GM19238 (cell line): ENCODE measurements at regions not wholly inside any gene's neighbourhood (a gene's known extent, or its start where the extent isn't known, plus 50 kb on each side); places are given as distances from the start of the nearest gene placed in this dataset.

Experiments used
- DNase-seq: peaks from one replicate; pipeline ENCODE4 v3.0.0; 2011; ENCODE audit warnings: low spot score; ENCODE audit not compliant: insufficient read length

DNA sequence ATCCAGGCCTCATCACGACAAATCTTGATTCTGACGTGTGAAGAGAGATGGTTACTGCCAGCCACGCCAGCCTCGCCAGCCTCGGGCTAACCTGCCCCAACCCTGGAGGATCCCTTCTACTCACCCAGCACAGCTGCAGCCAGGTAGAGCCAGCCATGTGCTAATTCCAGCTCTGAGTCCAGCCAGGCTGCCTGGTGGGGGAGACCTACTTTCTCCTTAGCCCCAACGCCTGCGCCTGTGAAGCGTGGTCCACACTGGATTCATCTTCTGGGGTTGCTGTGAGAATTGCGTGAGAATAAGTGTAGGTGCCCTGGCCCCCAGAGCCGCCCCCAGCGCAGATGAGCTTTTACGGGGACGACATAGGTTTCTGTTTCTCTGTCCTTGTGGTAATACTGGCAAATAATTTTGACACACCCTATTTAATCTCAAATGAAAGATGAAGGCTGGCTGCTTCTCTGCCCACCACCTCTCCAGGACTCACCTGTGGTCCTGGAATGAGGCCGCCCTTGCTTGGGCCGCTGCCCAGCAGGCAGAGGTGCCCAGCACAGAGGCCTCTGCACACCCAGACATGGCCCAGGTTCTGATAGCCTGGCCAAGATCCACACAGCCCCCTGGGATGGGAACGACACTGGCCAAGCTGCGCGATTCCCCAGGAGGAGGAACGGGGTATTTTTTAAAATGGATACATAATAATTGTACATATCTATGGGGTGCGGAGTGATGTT lies 528.4 kb downstream of the TBC1D22A start:
- no peak for DNase-seq

DNA sequence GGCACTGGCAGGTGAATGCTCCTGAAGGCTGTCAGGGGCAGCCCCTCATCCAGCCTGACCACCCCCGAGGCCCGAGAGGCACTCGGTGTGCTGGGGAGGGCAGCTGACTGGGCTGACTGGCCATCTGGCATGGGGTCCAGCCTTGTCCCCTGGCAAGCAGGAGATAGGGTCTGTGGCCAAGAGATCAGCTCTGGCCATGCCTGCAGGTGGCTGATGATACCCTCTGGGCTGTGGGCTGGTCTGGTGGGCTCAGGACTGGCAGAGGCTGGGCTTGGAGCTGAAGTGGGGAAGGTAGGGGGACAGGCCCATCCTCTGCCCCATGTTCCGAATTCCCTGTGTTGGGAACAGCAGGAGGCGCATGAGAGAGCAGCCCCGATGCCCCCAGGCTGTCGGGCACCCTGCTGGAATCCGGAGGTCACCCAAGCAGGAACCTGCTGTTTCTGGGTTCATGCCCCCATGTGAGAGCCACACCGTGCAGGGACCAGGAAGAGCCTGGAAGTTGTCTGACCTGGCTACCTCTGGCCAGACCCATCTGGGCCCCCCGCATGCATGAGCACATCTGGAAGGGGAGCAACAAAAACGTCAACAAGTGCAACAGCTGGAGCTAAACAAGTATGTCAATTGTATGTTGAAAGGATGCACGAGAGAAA lies 527.0 kb downstream of the TBC1D22A start:
- no peak for DNase-seq

DNA sequence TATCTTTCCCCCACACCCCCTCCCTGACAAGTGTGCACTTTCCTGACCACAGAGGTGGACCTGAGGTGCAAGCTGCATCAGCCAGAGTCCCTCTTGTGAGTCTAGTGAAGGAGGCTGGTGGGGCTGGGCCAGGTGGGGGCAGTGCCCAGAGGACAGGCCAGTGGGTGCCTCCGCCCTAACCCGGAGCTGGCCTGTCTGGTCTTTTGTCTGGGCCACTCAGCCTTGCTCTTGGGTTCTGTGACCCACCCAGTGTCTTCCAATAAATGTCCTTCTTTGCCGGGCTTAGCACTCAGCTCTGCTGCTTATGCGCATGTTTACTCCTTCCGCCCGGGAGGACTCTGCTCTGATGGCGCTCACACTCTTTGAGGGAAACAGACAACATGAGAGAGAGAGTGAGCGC lies 526.2 kb downstream of the TBC1D22A start:
- no peak for DNase-seq

DNA sequence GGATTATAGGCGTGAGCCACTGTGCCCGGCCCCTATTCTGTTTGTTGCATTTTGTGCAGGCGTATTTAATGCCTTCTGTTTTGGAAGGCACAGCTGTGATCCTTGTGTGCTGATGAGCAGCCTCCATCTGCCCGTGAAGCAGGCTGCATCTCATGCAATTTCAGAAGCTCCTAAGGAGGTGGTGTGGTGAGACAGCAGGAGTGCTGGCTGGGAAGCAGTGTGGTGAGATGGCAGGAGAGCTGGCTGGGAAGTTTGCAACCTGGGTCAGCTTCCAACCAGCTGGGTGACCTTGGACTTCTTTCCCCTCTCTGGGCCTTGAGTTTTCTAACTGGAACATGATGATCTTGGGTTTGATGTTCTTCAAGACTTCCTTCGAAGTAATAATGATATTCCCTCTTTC lies 525.1 kb downstream of the TBC1D22A start:
- DNase-seq, result no peak

DNA sequence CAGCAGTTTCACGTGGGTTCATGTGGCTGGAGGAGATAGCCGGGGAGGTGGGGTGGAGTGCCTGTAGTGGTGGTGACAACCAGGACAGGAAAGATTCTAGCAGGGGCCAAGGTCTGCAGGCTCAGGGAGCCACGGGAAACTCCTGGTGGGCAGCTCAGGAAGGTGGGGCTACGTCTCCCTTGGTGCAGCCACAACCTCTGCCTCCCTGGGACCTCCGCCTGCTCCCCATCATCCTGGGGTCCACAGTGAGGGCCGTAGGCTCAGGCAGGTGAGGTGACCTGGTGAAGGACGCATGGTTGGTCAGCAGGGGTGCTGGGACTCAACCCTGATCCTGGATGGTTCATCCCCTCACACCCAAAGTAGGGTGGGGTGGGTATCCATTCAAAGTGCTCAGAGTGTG lies 524.1 kb downstream of the TBC1D22A start:
- no peak for DNase-seq

DNA sequence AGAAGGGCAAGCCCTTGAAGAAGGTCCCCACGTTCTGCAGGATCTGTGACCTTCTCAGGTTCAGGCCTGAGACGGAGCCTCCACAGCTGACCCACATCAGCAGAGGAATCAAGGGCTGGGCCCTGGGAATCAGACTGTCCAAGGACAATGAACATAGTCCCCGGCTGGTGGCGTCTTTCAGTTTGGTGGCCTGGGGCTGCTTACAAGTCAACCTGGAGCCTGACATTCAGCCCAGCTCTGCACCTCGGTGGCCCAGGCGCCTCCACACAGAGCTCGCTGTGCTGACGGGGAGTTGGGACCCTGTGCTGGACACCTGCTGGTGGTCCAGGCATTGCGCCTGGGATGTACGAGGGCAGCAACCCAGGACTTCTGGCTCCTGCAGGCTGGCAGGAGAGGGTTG lies 523.5 kb downstream of the TBC1D22A start:
- DNase-seq, result no peak

DNA sequence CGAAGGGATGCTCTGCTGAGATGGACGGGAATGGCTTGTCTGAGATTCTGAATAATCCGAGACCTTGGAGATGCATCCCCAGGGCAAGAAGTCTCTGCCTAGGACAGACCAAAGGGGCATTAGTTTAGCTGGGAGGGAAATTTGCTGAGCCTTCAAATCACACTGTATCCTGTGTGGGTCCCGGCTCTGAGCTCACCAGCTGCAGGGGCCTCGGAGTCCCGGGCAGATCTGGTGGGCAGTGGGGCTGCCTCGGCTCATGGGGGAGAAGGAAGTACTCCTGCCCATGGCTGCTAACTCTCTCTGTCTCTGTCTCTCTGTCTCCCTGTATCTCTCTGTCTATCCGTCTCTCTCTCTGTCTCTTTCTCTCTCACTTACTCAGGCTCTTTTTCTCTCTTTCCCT lies 522.4 kb downstream of the TBC1D22A start:
- DNase-seq, result no peak

DNA sequence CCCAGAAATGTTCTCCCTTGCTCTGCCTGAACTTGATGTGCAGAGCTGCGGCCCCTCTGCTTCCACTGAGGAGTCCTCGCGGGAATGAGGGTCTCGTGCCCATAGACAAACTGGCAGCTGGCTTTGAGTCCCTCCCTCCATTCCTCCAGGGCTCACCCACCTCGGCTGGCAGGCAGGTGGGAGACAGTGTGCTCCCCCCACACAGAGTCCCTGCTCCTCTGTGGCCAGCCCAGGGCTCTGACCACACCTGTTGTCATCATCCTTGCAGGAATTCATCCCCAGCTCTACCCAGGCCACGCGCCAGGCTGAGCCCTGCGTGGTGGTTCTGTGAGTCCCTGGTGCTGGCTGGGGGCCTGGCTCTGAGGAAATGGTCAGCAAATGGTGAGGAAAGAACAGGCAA lies 521.9 kb downstream of the TBC1D22A start:
- no peak for DNase-seq

DNA sequence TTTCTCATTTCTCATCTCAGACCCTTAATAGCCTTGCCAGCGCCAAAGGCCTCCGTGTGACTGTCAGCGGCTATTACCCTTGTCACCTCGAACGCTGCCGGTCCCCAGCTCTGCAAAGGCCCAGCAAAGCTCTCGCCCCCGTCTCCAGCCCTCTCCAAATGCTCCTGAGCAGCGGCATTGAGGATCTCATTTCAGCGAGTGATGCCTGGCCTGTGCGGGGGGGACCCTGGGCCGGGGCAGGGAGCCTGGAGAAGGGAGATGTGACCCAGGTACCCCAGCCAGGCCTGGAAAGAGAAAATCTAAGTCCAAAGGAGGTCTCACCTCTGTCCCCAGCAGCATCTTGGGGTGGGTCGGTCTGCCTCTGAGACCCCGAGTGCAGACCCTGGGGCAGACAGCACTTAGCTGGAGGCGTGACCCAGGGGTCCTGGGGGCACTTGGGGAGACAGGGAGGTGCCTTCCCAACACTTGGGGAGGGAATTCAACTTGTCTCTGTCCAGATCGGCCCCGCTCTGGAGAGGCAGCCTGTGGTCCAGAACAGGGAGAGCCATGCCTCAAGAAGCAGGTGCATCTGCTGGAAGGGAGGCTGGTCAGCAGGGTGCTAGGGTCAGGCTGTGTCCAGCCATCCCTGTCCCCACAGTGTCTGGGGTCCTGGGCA lies 521.3 kb downstream of the TBC1D22A start:
- no peak for DNase-seq

DNA sequence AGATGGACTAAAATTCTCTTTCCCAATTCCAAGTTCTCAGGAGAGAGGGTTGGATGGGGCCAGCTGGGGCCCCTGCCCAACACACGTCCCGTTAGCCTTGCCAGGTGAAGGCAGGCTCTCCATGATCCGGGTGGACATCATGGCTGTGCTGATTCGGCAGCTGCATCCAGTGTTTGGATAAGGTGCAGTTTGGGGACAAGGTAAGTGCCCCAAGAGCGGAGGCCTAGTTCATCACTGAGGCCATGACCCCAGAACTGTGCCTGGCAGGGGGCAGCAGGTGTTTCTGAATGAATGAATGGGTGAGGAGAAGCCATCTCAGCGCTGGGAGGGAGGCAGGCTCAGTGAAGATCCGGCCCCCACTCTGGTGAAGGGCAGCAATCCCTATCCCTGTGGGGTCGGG lies 520.4 kb downstream of the TBC1D22A start:
- no peak for DNase-seq

DNA sequence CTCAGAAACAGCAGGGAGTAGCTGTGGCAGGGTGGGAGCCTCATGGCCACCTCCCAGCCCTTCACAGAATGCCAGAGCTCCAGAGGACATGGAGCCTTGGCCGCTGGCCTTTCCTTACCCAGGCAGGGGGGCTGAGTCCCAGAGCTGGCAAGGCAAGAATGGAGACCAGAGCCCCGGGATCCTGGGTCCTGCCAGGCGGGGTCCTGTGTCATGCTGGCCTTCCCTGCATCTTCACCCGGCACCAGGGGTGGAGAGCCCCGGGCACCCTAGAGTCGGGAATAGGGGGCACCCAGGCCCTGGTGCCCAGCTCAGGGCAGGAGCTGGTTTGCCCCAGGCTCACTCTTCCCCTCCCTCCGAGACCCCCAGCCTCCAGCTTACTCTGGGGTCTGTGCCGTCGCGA lies 519.9 kb downstream of the TBC1D22A start:
- no peak for DNase-seq

DNA sequence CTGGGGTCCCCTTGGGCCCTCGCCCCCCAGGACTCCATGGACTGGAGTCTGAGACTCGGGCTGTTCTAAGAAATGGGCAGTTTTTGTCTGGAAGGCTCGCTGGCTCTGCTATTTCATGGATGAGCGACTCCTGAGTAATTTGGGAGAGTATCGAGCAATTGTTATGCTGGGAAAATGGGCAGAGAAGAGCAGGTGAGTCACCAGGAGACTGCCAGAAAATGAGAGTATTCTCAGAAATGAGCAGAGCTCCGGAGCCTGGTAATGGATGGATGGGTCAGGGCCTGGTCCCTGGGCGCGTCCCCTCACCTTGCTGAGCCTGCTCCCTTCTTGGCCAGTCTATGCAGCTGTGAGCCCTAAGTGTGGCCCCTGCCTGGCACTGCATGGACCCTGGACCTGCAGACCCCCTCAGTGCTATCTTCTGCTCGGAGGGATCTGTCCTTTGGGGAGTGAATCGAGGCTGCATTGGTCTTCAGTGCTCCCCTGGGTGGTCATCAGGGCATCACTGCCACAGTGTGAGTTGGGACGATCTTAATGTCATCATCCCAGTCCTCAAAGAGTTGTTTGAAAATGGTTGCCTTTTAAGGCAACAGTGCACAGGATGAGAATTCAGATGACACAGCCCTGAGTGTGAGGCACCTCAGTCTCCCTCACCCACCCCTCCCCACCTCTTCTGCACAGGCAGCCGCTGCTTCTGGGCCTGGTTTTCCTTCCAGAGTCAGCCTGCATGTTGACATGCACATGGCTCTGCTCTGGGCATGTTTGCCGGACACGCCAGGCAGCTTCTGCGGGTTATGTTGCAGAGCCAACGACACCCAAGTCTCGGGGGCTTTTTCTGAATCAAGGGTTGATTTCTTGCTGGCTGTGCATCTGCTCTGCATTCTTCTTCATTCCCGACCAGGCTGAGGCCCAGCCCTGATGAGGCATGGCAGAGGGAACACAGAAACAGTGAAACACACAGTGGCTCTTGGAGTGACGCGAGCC lies 519.0 kb downstream of the TBC1D22A start:
- no peak for DNase-seq

DNA sequence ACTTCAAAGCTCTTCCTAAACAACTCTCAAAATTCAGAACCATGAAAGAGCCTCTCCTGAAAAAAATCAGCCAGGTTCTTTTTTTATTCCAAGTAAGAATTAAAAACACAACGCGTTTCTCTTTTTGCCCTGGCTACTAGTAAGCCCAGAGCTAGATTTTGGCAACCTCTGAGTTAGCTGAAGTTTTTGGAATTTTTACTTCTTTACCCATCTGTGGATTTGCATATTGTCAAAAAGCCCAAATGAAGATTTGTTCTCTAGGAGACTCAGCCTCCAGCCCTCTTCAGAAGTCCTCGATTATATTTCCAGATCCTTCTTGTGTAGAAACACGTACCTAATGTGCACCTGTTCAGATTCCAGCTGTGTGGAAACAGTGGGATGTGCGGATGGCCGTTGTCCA lies 517.9 kb downstream of the TBC1D22A start:
- no peak for DNase-seq

DNA sequence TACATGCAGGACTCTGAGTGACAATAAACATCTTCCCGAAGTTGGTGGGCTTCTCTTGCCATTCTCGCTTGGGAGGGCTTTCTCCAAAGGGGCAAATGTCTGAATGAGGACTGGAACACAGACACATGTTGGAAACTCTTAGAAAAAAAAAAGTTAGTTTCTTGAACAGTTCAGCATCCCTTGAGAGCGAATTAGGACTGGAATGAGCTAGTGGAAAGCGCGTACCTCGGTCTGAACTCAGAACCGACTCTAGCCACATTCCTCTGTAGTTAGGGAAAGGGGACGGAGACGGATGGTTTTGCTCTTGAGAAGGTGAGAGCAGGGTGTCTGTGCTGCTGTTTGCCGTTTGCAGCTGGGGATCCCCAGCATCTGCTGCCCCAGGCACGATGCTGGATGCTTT lies 517.3 kb downstream of the TBC1D22A start:
- DNase-seq, result no peak

DNA sequence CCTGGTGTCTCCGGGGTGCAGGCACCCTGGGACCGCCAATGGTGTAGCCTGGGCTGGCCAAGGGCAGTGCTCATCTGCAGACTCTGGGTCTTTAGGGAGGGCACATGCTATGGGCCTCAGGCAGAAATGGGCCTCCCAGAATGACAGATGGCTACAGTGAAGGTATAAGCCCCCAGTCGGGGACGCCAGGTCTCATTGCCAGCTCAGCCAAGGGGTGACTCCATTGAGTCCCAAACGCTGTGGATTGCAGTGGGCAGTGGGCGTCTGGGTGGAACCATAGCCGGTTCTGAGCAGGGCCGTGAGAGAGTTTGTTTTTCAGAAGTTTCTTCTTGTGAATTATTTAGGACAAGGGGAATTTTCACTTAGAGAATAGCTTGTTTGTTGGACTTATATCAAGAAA lies 516.9 kb downstream of the TBC1D22A start:
- DNase-seq, result no peak

DNA sequence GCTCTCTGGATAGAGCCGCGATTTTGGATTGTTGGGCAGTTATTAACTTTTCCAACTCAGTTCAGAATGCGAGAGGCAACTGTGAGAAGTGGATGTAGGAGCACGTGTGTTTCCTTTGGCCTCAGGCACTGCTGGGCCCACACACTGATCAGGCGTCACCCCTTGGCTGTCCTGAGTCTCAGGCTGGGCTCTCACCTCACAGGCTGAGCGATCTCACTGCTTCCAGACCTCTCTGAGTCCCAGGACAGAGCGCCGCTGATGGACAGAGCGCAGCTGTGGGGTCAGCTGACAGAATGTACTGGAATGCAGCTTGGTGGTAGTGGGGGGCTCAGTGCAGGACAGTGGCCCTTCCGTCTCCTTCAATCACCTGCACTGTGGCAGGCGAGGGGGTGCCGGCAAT lies 516.2 kb downstream of the TBC1D22A start:
- DNase-seq, result no peak

DNA sequence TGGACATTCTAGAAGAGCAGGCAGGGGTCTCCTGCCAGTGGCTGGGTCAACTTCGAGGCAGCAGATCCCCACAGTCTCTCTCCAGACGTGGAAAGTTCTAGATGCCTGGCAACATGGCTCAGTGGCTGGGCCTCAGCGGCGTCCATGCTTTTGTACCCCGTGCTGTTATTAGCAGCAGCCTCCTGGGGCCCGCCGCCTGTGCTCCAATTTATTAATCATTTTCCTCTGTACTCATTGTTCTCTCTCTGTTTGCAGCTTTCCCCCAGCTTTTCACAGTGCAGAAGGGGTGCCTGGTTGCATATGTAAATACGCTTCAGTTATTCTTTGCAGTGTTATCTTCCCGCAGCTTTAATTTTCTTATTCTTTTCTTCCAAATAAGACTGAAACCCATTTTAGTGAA lies 515.1 kb downstream of the TBC1D22A start:
- DNase-seq, result no peak

DNA sequence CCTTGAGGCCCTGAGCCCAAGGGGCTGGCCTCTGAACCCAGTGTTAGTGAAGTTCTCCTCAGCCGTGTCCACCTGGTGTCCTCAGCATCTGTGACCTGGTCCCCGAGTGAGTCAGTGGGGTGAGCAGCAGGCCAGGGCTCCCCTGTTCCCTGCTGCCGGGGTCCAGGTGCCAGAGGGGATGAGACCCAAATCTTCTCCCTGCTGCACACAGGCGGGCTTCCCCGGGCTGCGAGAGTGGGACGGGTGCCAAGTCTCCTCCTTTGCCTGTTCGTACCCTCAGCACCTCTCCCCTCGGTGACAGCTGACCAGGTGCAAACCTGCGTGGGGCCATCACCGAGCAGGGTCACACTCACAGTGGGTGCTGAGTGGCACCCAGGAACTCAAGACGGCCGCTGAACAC lies 514.5 kb downstream of the TBC1D22A start:
- DNase-seq, result no peak

DNA sequence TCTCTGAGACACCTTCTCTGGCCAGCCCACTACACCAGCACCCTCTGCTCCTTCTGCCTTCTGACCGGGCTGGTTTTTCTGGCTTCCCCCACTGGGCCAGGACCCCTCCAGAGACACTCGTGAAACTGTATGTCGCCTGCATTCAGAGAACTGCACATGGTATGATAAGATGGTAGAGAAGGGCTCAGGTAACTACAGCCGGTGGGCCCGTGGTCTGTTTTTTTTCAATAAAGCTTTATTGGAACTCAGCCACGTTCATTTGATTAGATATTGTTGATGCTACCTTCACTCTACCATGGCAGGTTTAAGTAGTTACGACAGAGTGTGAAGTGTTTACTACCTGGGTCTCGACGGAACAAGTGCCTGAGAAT lies 514.0 kb downstream of the TBC1D22A start:
- no peak for DNase-seq

DNA sequence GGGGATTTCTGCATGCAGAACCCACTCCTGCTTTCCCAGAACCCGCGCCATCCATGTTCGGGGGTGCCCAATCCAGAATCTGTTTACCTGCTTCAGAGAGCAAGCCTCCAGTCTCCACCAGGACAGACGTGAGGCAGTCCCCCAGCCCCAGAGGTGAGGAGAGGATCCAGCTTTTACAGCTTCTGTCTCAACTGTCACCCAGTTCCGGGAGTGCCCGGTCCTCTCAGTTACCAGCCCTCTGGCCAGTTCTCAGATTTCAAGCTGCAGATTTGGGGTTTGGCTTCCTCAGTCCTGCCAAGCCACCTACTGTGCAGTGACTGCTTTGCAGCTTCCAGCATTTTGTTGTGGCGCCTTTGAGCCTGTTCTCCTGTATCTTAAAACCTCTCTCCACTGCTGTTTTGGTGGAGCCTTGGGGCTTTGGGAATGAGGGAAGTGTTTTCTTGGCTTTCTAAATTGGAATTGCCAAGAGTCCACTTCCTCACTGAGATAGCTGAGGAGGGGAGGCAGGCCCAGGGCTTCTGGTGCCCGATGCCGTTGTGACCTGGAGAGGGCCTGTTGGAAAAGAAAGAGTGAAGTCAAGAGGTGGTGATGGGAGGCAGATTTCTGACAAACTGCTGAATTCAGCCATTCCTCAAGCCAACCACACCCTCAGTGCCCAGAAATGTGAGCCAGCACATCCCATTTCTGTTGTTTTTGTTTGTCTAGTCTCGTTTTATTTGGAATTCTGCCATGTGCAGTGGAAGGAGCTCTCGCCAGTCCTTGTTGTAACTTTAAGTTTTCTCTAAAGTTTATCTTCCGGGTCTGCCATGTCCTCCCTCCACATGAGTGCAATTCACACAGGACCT lies 513.4 kb downstream of the TBC1D22A start:
- no peak for DNase-seq

DNA sequence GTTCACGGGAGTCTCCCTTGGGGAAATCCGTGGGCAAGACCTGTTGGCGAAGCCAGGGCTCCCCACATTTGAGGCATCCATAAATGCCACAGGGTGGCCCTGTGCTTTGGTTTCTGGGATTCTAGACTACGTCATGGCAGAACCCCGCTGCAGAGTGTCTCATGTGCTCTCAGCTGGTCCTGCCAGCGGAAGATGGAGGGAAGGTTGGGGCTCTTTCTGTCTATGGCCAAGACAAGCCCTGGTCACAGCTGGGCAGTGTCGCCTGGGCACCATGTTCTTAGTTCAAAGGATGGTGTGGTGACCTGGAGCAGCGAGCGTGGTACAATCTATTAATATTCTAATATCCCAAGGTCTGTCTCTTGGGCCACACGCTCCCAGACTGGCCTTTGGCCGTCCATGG lies 511.7 kb downstream of the TBC1D22A start:
- DNase-seq, result no peak
